ENCODE measurements at regions not wholly inside any gene's neighbourhood (a gene's known extent, or its start where the extent isn't known, plus 50 kb on each side); places are given as distances from the start of the nearest gene placed in this dataset.
"Not testable (repeated sequence)": the region's sequence is repeated elsewhere in the genome, so short reads cannot be mapped to it uniquely, and the experiment has no call there.

DNA sequence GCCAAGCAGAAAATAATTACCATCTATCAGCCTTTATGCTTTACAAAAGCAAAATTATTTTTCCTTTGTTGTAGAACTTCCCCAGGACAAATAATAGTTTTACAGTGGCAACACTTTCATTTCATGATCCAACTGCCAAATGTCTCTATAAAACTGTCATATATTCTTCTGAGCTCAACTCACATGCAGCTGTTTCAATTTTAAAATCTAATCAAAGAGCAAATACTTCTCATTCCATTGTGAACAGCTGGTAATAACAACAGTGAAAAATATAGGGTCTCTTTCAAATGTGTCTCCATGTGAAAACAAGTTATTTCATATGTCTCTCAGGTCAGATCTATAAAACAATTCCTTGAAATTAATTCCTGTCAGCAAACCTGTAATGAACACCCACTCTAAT lies 270.6 kb upstream of the SLC7A11 start:
- in situ Hi-C loops (cut with MboI; ENCODE audit: low pct_unique_long_range_greater_than_20kb, low sequenced_read_pairs), result no loop called here

DNA sequence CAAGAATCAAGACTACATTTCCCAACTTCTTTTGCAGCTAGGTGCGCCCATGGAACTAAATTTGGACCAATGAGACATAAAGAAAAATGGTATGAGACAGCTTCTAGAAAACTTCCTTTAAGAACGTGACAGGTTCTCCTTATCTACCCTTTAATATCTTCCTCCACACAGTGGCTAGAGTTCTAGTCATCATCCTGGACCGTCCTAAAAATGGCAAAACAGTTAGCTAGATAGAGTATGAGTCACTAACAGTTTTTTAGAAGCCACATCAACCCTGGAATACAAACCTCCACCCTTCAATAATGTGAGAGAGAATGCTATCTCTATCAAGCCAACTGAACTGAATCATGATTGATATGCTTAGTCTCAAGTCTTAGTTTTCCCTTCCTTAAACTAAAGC lies 267.9 kb upstream of the SLC7A11 start:
- in situ Hi-C loops (cut with MboI; ENCODE audit: low pct_unique_long_range_greater_than_20kb, low sequenced_read_pairs), result no loop called here
- no peak for DNase-seq

More for the DNA sequence above, 270.6 kb upstream of the SLC7A11 start:
- DNase-seq, result no peak

DNA sequence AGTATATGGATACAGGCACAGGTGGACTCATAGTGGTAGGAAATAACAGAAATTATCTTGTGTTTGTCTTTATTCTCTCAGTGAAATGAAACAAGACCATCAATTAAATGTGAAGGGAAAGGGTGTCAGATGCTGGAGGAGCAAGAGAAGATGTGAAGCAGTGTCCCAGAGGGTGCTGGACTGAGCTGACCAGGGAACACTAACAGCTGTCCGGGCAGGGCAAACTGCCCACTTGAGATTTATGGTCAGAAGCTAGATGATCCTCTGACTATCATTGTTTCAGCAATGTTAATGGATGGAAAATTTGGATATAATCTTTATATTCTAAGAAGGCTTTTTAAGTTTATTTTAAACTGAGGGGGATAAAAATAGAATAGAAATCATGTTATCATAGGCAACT lies 267.2 kb upstream of the SLC7A11 start:
- no peak for DNase-seq
- in situ Hi-C loops (cut with MboI; ENCODE audit: low pct_unique_long_range_greater_than_20kb, low sequenced_read_pairs), result no loop called here

DNA sequence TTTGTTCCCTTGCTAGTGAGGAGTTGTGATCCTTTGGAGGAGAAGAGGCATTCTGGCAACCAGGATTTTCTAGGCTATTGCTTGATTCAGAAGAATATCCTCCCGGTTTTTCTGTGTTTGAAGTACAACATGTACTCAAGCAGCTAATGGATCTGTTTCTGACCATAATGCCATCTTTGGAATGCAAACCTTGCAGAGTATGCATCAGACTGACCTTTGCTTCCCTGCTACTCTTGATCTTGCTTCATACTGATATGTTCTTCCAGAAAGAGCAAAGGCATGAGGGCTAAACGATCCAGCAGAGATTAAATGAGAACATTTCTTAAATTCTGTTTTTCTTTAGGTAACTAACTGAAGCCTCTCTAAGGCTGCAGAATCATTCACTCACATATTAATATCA lies 265.4 kb upstream of the SLC7A11 start:
- no peak for DNase-seq
- in situ Hi-C loops (cut with MboI; ENCODE audit: low pct_unique_long_range_greater_than_20kb, low sequenced_read_pairs), result no loop called here

DNA sequence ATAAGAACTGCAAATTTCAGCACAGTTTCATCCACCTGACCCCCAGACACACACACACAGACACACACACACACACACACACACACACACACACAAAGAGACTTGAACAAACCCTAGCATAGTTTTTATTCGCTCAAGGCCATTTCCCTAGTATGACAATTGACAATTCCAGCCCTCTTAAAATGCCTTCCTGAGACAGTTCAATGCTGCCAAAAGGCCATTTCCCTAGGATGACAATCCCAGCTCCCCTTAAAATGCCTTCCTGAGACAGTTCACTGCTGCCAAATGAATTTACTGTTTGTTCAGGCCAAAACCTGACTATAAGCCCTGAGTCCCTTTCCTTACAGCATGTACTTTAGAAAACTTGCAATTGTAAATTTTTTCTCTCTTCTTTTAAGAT lies 259.5 kb upstream of the SLC7A11 start:
- DNase-seq, result no peak
- in situ Hi-C loops (cut with MboI; ENCODE audit: low pct_unique_long_range_greater_than_20kb, low sequenced_read_pairs), result no loop called here

DNA sequence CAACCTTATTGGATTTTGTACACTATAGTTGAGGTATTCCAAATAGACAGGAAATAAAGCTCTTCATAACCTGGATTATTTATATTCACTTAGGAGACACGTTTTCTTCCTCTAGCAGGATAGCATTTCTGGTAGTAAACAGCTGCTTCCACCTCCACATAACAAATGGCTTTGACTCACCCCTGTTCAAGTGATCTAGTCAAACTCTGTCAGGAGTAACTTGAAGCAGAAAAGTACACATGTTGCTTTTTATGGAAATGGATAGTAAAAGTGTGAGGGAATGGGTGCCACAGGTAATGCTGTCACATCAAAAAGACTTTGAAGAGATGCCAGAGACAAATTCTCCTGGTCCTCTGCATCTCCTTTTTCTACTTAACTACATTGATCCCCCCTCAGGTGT lies 258.7 kb upstream of the SLC7A11 start:
- in situ Hi-C loops (cut with MboI; ENCODE audit: low pct_unique_long_range_greater_than_20kb, low sequenced_read_pairs), result no loop called here
- no peak for DNase-seq

DNA sequence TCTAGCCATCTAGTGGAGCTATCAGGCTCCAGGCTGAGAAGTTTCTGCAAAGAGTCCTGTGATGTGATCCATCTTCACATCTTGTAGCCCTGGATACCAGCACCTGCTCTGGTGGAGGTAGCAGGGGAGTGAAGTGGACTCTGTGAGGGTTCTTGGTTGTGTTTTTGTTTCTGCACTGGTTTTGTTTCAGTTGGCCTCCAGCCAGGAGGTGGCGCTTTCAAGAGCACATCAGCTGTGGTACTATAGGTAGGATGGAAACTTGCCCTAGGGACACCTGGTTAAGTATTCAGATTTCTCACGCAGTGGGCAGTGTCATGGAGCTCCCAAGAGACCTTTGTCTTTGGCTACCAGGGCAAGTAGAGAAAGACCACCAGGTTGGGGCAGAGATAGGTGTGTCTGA lies 257.5 kb upstream of the SLC7A11 start:
- in situ Hi-C loops (cut with MboI; ENCODE audit: low pct_unique_long_range_greater_than_20kb, low sequenced_read_pairs), result no loop called here

DNA sequence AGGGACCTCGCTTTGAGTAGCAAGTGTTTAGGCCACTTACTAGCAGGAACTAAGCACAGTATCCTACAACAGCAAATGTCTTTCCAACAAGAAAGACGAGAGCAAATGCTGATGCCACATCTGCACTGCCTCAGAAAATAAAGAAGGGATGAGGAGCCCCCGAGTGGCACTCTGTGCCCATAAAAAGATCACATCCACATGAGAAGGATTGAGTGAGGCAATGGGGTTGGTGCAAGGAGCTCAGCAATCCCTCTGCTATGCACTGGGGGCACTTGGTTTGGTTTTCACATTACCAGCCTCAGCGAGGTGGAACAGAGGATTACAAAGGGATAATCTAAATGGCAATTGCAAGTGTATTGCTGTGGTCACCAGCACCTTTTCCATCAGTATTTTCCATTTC lies 252.8 kb upstream of the SLC7A11 start:
- in situ Hi-C loops (cut with MboI; ENCODE audit: low pct_unique_long_range_greater_than_20kb, low sequenced_read_pairs), result no loop called here
- no peak for DNase-seq

More for the DNA sequence above, 257.5 kb upstream of the SLC7A11 start:
- no peak for DNase-seq

DNA sequence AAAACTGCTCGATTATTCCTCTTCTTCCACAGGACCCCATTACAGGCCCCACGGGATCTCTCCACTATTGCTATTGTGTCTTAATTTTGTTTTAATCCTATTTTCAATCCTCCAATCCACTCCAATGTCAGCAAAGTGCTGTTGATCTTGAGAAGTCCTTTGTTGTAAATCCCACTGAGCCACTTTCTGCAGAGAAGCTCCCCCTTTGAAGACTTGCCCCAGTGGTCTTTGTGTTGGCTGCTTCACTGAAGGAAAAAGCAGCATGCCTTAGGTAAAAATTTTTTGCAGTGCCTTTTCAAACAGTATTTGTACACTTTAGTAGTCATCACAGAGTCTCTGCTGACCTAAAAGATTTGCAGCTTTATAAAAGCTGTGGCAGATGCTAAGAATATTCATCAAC lies 252.0 kb upstream of the SLC7A11 start:
- DNase-seq, result no peak
- in situ Hi-C loops (cut with MboI; ENCODE audit: low pct_unique_long_range_greater_than_20kb, low sequenced_read_pairs), result no loop called here

DNA sequence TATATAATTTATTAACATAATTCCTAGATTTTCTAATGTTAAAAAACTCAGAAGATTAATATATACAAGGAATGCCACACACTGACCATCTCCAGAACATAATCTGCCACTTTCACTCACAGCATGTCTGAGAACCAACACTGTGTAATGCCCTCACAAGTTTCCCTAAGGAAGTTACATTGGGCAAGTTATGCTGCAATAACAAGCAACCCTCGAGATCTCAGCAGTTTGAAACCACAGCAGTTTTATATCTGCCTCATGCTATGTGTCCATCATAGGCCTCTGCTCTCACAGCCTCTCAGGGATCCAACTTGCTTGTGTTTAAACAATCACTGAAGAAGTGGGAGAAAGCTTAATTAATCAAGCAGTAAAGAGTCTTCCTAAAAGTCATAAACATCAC lies 250.0 kb upstream of the SLC7A11 start:
- DNase-seq, result no peak
- in situ Hi-C loops (cut with MboI; ENCODE audit: low pct_unique_long_range_greater_than_20kb, low sequenced_read_pairs), result no loop called here

DNA sequence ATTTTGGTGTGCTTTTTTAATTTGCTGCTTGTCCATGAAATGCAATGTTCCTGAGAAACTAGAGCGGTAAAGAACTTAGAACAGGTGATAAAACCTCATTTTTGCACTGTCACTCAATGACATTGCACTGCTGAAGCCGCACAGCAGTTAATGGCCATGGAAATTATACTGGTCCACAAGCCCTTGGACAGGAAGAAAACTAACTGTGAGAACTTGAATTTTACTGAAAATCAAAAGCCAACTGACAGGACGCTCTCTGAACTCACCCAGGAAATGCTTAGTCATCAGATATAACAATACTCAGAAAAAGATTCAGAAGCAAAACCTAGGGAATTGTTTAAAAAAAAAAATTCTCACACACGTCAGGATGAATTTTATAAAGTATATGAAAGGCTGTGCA lies 246.4 kb upstream of the SLC7A11 start:
- in situ Hi-C loops (cut with MboI; ENCODE audit: low pct_unique_long_range_greater_than_20kb, low sequenced_read_pairs), result no loop called here
- no peak for DNase-seq

DNA sequence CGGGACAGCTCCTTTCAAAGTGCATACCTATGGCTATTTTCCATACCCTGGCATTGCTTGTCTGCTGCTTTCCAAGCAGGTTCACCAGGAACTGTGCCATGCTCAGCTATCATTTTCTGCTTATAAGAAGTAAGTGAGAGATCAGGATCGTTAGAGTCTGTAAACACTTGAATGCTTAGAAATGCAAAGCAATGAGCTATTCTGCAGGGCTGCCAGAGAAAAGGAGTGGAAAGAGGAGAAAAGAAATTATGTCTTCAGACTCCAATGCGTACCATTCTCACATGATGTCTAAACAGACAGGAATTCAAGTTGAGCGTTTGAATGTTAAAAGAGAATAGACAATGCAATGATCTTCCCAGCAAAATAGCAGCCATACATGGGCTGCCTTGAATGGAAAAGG lies 245.5 kb upstream of the SLC7A11 start:
- in situ Hi-C loops (cut with MboI; ENCODE audit: low pct_unique_long_range_greater_than_20kb, low sequenced_read_pairs), result no loop called here
- DNase-seq, result no peak

DNA sequence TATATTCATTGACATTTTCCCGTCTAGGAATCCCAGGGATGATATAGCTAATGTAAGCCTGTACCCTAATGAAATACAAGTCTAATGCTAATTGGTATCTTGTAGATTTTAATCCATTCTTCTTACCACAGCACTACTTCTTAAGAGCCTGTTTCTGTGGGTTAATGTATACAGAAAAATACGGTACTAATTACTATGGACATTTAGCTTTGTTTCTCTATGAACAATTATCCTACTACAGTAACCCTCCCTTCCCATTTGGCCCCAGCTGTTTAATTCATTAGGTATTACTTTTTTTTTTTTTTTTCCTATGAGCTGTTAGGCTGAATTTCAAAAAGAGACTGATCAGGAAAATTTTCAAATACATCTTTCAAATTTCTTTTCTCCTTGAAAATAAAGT lies 245.1 kb upstream of the SLC7A11 start:
- in situ Hi-C loops (cut with MboI; ENCODE audit: low pct_unique_long_range_greater_than_20kb, low sequenced_read_pairs), result no loop called here
- DNase-seq, result no peak

DNA sequence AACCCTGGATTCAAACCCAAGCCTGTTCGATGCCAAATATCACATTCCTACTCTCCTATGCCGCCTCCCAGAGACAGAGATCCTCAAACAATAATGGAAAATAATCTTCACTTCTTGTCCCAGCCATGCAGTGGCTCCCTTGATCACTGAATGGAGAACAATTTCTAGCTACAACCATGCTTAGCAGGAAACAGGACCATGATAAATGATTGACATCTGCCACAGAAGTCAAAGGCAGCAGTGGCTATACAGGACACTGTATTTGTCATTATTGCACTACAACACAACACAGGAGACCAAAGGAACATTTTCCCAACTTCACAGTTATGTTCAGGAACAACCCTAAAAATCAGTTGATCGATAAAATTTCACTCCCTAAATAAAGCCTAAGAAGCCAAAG lies 243.3 kb upstream of the SLC7A11 start:
- DNase-seq, result no peak
- in situ Hi-C loops (cut with MboI; ENCODE audit: low pct_unique_long_range_greater_than_20kb, low sequenced_read_pairs), result no loop called here

DNA sequence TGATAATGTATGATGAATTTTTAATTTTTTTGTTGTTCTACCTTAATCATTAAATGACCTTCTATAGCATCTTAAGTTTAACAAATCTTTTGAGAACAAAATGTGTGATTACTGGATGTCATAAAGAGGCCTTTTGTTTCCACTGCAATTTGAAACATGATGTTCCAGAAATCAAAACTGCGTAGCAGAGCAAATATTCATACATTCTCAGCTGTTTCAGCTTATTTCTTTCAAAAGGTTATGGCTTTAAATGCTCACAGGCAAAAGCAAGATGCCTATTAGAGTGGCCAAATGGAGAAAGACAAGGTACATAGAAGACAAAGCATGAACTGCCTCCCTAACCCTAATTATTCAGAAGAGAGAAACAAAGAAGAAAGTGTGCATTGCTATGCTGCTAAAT lies 233.0 kb upstream of the SLC7A11 start:
- DNase-seq, result no peak
- in situ Hi-C loops (cut with MboI; ENCODE audit: low pct_unique_long_range_greater_than_20kb, low sequenced_read_pairs), result no loop called here

DNA sequence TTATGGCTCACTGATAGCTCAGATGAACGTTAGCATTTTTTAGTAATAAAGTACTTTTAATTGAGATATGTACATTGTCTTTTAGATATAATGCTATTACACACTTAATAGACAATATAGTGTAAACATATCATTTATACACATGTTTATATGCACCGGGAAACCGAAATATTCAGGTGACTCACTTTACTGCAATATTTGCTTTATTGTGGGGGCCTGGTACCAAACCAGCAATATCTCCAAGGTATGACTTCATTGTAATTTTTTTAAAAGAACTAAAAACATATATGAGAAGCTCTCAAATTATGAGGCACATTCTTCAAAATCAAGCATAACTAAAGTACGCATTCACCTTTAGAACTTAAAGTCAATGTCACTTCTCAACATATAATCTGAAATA lies 231.2 kb upstream of the SLC7A11 start:
- in situ Hi-C loops (cut with MboI; ENCODE audit: low pct_unique_long_range_greater_than_20kb, low sequenced_read_pairs), result no loop called here
- DNase-seq, result no peak

DNA sequence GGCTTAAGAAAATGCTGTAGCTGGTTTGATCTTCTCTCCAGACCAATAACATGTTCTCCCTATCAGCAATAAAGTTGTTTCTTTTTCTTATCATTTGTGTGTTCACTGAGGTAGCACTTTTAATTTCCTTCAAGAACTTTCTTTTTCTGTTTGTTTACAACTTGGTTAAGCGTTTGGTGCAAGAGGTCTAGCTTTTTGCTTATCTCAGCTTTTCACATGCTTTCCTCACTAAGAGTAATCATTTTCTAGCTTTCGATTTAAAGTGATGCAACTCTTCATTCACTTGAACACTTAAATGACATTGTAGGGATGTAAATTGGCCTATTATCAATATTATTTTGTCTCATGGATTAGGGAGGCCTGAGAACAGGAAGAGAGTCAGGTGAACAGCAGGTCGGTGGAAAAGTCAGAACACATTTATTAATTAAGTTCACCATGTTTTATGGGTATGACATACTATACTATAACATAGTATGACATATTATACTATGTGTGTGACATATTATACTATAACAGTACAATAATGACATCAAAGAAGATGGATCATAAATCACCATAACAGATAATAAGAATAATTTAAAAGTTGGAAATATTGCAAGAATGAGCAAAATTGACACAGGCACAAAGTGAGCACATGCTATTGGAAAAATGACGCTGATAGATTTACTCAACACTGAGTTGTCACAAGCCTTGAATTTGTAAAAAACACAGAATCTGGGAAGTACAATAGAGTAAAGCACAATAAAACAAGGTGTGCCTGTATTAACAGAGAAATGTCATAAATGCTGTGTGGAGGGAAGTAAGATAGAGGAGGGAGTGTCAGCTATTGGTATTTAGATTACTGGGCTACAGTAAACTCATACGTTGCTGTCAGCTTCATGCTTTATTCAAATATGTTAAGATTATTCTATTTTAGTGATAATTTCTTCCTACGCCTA lies 218.6 kb upstream of the SLC7A11 start:
- no peak for DNase-seq
- in situ Hi-C loops (cut with MboI; ENCODE audit: low pct_unique_long_range_greater_than_20kb, low sequenced_read_pairs), result no loop called here

DNA sequence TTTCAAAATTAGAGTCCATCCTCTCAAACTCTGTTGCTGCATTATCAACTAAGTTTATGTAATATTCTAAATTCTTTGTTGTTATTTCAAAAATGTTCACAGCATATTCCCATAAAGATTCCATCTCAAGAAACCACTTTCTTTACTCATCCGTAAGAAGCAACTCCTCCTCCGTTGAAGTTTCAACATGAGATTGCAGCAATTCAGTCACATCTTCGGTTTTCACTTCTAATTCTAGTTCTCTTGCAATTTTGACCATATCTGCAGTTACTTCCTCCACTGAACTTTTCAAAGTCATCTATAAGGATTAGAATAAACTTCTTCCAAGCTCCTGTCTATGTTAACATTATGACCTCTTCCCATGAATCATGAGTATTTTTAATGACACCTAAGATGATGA lies 216.6 kb upstream of the SLC7A11 start:
- in situ Hi-C loops (cut with MboI; ENCODE audit: low pct_unique_long_range_greater_than_20kb, low sequenced_read_pairs), result no loop called here
- DNase-seq, result no peak

DNA sequence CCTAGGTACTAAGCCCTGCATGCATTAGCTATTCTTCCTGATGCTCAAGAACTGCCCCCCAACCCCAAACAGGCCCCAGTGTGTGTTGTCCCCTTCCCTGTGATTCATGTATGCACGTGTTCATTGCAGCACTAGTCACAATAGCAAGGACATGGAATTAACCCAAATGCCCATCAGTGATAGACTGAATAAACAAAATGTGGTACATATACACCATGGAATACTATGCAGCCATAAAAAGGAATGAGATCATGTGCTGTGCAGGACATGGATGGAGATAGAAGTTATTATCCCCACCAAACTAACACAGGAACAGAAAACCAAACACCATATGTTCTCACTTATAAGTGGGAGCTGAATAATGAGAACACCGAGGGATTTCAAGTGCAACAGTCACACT lies 214.2 kb upstream of the SLC7A11 start:
- in situ Hi-C loops (cut with MboI; ENCODE audit: low pct_unique_long_range_greater_than_20kb, low sequenced_read_pairs); DNase-seq: not testable (repeated sequence)

DNA sequence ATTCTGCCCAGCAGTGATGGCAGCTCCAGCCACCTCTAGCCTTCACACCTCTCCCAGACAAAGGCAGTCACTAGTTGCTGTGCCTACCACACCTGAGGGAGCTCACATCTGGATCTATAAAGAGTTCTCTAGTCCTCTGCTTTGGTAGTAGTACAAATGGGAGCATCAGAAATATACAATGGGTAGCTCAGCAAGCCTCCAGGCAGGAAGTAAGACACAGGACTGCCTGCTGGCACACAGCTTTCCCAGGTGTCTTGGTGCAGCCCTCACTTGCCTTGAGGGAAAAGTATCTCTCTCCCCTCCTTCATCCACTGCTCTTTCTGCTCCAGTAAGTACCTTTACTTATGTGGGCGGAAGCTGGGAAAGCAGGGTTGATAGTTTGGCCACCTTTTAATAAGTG lies 212.9 kb upstream of the SLC7A11 start:
- in situ Hi-C loops (cut with MboI; ENCODE audit: low pct_unique_long_range_greater_than_20kb, low sequenced_read_pairs), result no loop called here
- DNase-seq, result no peak

DNA sequence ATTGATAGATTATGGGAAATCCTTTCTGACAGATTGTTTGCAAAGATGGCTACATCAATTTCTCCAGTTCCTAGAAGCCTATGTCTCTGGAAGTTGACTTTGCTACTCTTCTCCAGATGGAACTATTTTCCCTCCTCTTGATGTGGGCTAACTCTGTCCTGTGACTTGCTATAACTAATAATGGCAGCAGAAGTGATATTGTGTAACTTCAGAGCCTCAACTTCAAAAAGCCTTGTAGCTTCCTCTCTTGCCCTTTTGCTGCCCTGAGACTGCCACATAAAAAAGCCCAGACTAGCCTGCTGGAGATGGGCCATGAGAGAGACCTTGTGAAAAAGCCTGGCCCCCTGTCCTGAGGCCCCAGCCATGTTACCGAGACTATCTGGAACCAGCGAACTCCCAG lies 210.7 kb upstream of the SLC7A11 start:
- no peak for DNase-seq
- in situ Hi-C loops (cut with MboI; ENCODE audit: low pct_unique_long_range_greater_than_20kb, low sequenced_read_pairs), result no loop called here
